GM23338 (cell line): ENCODE measurements at regions not wholly inside any gene's neighbourhood (a gene's known extent, or its start where the extent isn't known, plus 50 kb on each side); places are given as distances from the start of the nearest gene placed in this dataset.

Experiments used
- ATAC-seq: fragments of 200-7000 bp; cut with Tn5 transposase; 3 replicates; pipeline ENCODE4 v1.9.1; 2020
- DNase-seq: peaks from one replicate; pipeline ENCODE4 v3.0.0-alpha.2; 2015; ENCODE audit warnings: low spot score
- H2AFZ ChIP-seq: fragments of 200-600 bp; sonication (generic); 2 replicates; pipeline ENCODE4 v1.8.0; 2016; ENCODE audit warnings: antibody characterized with exemption, mild to moderate bottlenecking, moderate library complexity
- H3F3A ChIP-seq: fragments of 200-600 bp; sonication (generic); replicated peaks from 2 replicates; pipeline ENCODE4 v1.8.0; 2017; ENCODE audit warnings: antibody characterized with exemption, mixed run types, low read depth
- H3K27ac ChIP-seq: fragments of 200-600 bp; sonication (generic); 2 replicates; pipeline ENCODE4 v1.6.1; 2016; ENCODE audit warnings: low read depth
- H3K27me3 ChIP-seq: fragments of 200-600 bp; sonication (generic); 2 replicates; pipeline ENCODE4 v1.8.0; 2016; ENCODE audit warnings: mild to moderate bottlenecking, mixed run types, moderate library complexity; ENCODE audit not compliant: insufficient read depth
- H3K36me3 ChIP-seq: fragments of 200-600 bp; sonication (generic); 2 replicates; pipeline ENCODE4 v1.8.0; 2016; ENCODE audit warnings: mild to moderate bottlenecking; ENCODE audit not compliant: insufficient read depth
- H3K4me1 ChIP-seq: fragments of 200-600 bp; sonication (generic); 2 replicates; pipeline ENCODE4 v1.8.0; 2016; ENCODE audit warnings: mild to moderate bottlenecking, moderate library complexity; ENCODE audit not compliant: insufficient read depth
- H3K4me2 ChIP-seq: fragments of 200-600 bp; sonication (generic); 2 replicates; pipeline ENCODE4 v1.7.1; 2017; ENCODE audit warnings: mixed run types
- H3K4me3 ChIP-seq: fragments of 200-600 bp; sonication (generic); 2 replicates; pipeline ENCODE4 v1.6.1; 2016; ENCODE audit warnings: mixed run types
- H3K79me2 ChIP-seq: fragments of 200-600 bp; sonication (generic); replicated peaks from 2 replicates; pipeline ENCODE4 v1.8.0; 2017; ENCODE audit warnings: mild to moderate bottlenecking; ENCODE audit not compliant: insufficient read depth
- H3K9me2 ChIP-seq: fragments of 200-600 bp; sonication (generic); 2 replicates; pipeline ENCODE4 v1.8.0; 2017; ENCODE audit not compliant: insufficient read depth
- H4K20me1 ChIP-seq: fragments of 200-600 bp; sonication (generic); replicated peaks from 2 replicates; pipeline ENCODE4 v1.8.0; 2017; ENCODE audit warnings: mild to moderate bottlenecking; ENCODE audit not compliant: insufficient read depth
- H3K27ac Mint-ChIP-seq: 2 replicates; pipeline ENCODE4 v1.8.0; 2020; ENCODE audit warnings: inconsistent platforms, mild to moderate bottlenecking, moderate library complexity, mixed read lengths
- H3K27me3 Mint-ChIP-seq: 3 replicates; pipeline ENCODE4 v1.8.0; 2022; ENCODE audit warnings: low read depth, mild to moderate bottlenecking, moderate library complexity, mixed read lengths, inconsistent platforms; ENCODE audit not compliant: insufficient read depth, poor library complexity
- H3K36me3 Mint-ChIP-seq: 3 replicates; pipeline ENCODE4 v1.8.0; 2021; ENCODE audit warnings: low read depth, mild to moderate bottlenecking, inconsistent platforms, moderate library complexity, mixed read lengths
- H3K4me1 Mint-ChIP-seq: 3 replicates; pipeline ENCODE4 v1.8.0; 2020; ENCODE audit warnings: mild to moderate bottlenecking, inconsistent platforms, mixed read lengths
- H3K4me3 Mint-ChIP-seq: 3 replicates; pipeline ENCODE4 v1.8.0; 2021; ENCODE audit warnings: moderate library complexity, mild to moderate bottlenecking, inconsistent platforms, mixed read lengths
- H3K9me3 Mint-ChIP-seq: 3 replicates; pipeline ENCODE4 v1.8.0; 2020; ENCODE audit warnings: moderate library complexity, mild to moderate bottlenecking, inconsistent platforms, mixed read lengths
- CREB1 ChIP-seq: fragments of 250-450 bp; sonication (Bioruptor Pico); IDR thresholded peaks from 2 replicates; pipeline ENCODE4 v1.5.0; 2020; ENCODE audit warnings: low read depth, mild to moderate bottlenecking, moderate library complexity
- EZH2phosphoT487 ChIP-seq: fragments of 200-600 bp; sonication (generic); IDR thresholded peaks from one replicate; pipeline ENCODE4 v1.8.1; 2018; ENCODE audit warnings: antibody characterized with exemption; ENCODE audit not compliant: unreplicated experiment
- JUNB ChIP-seq: IDR thresholded peaks from one replicate; pipeline ENCODE4 v1.6.1; 2016; ENCODE audit warnings: antibody characterized with exemption; ENCODE audit not compliant: unreplicated experiment
- STAT1 ChIP-seq: IDR thresholded peaks from one replicate; pipeline ENCODE4 v1.6.1; 2016; ENCODE audit warnings: antibody characterized with exemption; ENCODE audit not compliant: unreplicated experiment
- TF ChIP-seq, protein P1 (sequence below): IDR thresholded peaks from 2 replicates; pipeline ENCODE4 v1.6.1; 2016; ENCODE audit warnings: antibody characterized with exemption
- TF ChIP-seq, protein P2 (sequence below): fragments of 250-450 bp; sonication (Bioruptor Pico); IDR thresholded peaks from 2 replicates; pipeline ENCODE4 v1.5.0; 2020; ENCODE audit warnings: mild to moderate bottlenecking, moderate library complexity
- TF ChIP-seq, protein P3 (sequence below), 2 experiments: fragments of 200-600 bp in 1 of 2; sonication (generic) in 1 of 2; conservative IDR thresholded peaks; 2 replicates each; pipeline versions ENCODE4 v1.5.1 to v1.6.1; 2016 to 2017; ENCODE audit warnings: antibody characterized with exemption in 2 of 2, low read depth in 2 of 2, mild to moderate bottlenecking in 2 of 2, moderate library complexity in 1 of 2
- TF ChIP-seq, protein P4 (sequence below): IDR thresholded peaks from one replicate; pipeline ENCODE4 v1.6.1; 2018; ENCODE audit warnings: antibody characterized with exemption; ENCODE audit not compliant: unreplicated experiment

DNA sequence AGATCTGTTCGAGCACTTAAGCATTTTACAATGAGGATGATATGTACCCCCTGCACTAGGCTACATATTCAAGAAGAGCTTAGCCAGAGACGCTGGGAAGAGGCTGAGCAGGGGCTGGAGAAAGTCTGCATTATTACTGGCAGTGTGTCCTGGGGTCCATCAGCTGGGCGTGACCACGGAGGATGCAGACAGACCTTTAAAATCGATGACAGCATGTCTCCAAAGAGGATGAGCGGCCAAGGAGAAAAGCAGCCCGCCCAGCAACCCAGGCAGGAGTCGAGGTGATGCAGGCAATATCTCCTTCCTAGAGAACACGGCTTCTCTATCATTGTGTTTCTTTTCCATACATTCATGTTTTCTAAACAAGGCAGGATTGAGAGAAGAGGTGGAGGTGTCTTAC, 300.7 kb downstream of the USP46 start (continued):
- TF ChIP-seq, protein P1, sequence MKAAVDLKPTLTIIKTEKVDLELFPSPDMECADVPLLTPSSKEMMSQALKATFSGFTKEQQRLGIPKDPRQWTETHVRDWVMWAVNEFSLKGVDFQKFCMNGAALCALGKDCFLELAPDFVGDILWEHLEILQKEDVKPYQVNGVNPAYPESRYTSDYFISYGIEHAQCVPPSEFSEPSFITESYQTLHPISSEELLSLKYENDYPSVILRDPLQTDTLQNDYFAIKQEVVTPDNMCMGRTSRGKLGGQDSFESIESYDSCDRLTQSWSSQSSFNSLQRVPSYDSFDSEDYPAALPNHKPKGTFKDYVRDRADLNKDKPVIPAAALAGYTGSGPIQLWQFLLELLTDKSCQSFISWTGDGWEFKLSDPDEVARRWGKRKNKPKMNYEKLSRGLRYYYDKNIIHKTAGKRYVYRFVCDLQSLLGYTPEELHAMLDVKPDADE: no peak
- no peak for TF ChIP-seq STAT1

DNA sequence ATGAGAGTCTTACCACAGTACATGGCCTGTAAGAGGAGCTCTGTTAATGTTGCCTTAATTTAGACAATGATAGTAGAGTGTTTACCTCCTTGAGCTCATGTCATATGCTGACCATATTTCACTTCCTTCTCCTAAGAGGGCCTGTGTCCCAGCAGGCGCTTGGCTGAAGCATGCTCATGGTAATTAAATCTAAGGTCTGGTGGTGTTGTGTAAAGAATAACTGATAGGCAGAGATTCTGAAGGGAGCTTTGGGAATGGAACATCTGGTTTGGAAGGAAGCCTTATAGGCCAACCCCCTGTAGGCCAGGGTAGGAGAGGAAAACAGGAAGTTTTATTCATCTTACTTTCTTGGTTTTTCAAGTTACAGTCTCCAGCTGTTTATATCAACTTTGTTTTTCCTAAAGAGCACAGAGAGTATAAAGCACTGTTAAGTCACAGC, 300.2 kb downstream of the USP46 start:
- TF ChIP-seq, protein P2, sequence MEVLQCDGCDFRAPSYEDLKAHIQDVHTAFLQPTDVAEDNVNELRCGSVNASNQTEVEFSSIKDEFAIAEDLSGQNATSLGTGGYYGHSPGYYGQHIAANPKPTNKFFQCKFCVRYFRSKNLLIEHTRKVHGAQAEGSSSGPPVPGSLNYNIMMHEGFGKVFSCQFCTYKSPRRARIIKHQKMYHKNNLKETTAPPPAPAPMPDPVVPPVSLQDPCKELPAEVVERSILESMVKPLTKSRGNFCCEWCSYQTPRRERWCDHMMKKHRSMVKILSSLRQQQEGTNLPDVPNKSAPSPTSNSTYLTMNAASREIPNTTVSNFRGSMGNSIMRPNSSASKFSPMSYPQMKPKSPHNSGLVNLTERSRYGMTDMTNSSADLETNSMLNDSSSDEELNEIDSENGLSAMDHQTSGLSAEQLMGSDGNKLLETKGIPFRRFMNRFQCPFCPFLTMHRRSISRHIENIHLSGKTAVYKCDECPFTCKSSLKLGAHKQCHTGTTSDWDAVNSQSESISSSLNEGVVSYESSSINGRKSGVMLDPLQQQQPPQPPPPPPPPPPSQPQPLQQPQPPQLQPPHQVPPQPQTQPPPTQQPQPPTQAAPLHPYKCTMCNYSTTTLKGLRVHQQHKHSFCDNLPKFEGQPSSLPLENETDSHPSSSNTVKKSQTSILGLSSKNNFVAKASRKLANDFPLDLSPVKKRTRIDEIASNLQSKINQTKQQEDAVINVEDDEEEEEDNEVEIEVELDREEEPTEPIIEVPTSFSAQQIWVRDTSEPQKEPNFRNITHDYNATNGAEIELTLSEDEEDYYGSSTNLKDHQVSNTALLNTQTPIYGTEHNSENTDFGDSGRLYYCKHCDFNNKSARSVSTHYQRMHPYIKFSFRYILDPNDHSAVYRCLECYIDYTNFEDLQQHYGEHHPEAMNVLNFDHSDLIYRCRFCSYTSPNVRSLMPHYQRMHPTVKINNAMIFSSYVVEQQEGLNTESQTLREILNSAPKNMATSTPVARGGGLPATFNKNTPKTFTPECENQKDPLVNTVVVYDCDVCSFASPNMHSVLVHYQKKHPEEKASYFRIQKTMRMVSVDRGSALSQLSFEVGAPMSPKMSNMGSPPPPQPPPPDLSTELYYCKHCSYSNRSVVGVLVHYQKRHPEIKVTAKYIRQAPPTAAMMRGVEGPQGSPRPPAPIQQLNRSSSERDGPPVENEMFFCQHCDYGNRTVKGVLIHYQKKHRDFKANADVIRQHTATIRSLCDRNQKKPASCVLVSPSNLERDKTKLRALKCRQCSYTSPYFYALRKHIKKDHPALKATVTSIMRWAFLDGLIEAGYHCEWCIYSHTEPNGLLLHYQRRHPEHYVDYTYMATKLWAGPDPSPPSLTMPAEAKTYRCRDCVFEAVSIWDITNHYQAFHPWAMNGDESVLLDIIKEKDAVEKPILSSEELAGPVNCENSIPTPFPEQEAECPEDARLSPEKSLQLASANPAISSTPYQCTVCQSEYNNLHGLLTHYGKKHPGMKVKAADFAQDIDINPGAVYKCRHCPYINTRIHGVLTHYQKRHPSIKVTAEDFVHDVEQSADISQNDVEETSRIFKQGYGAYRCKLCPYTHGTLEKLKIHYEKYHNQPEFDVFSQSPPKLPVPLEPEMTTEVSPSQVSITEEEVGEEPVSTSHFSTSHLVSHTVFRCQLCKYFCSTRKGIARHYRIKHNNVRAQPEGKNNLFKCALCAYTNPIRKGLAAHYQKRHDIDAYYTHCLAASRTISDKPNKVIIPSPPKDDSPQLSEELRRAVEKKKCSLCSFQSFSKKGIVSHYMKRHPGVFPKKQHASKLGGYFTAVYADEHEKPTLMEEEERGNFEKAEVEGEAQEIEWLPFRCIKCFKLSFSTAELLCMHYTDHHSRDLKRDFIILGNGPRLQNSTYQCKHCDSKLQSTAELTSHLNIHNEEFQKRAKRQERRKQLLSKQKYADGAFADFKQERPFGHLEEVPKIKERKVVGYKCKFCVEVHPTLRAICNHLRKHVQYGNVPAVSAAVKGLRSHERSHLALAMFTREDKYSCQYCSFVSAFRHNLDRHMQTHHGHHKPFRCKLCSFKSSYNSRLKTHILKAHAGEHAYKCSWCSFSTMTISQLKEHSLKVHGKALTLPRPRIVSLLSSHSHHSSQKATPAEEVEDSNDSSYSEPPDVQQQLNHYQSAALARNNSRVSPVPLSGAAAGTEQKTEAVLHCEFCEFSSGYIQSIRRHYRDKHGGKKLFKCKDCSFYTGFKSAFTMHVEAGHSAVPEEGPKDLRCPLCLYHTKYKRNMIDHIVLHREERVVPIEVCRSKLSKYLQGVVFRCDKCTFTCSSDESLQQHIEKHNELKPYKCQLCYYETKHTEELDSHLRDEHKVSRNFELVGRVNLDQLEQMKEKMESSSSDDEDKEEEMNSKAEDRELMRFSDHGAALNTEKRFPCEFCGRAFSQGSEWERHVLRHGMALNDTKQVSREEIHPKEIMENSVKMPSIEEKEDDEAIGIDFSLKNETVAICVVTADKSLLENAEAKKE (CRISPR knock-in tag): no peak
- no peak for TF ChIP-seq STAT1
- TF ChIP-seq, protein P1: no peak
- TF ChIP-seq, protein P3, sequence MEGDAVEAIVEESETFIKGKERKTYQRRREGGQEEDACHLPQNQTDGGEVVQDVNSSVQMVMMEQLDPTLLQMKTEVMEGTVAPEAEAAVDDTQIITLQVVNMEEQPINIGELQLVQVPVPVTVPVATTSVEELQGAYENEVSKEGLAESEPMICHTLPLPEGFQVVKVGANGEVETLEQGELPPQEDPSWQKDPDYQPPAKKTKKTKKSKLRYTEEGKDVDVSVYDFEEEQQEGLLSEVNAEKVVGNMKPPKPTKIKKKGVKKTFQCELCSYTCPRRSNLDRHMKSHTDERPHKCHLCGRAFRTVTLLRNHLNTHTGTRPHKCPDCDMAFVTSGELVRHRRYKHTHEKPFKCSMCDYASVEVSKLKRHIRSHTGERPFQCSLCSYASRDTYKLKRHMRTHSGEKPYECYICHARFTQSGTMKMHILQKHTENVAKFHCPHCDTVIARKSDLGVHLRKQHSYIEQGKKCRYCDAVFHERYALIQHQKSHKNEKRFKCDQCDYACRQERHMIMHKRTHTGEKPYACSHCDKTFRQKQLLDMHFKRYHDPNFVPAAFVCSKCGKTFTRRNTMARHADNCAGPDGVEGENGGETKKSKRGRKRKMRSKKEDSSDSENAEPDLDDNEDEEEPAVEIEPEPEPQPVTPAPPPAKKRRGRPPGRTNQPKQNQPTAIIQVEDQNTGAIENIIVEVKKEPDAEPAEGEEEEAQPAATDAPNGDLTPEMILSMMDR (conservative IDR thresholded peaks at IDR 0.05; ENCODE audit: low read depth in 2 of 2): no peak
- TF ChIP-seq, protein P4, sequence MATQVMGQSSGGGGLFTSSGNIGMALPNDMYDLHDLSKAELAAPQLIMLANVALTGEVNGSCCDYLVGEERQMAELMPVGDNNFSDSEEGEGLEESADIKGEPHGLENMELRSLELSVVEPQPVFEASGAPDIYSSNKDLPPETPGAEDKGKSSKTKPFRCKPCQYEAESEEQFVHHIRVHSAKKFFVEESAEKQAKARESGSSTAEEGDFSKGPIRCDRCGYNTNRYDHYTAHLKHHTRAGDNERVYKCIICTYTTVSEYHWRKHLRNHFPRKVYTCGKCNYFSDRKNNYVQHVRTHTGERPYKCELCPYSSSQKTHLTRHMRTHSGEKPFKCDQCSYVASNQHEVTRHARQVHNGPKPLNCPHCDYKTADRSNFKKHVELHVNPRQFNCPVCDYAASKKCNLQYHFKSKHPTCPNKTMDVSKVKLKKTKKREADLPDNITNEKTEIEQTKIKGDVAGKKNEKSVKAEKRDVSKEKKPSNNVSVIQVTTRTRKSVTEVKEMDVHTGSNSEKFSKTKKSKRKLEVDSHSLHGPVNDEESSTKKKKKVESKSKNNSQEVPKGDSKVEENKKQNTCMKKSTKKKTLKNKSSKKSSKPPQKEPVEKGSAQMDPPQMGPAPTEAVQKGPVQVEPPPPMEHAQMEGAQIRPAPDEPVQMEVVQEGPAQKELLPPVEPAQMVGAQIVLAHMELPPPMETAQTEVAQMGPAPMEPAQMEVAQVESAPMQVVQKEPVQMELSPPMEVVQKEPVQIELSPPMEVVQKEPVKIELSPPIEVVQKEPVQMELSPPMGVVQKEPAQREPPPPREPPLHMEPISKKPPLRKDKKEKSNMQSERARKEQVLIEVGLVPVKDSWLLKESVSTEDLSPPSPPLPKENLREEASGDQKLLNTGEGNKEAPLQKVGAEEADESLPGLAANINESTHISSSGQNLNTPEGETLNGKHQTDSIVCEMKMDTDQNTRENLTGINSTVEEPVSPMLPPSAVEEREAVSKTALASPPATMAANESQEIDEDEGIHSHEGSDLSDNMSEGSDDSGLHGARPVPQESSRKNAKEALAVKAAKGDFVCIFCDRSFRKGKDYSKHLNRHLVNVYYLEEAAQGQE: no peak
- TF ChIP-seq EZH2phosphoT487: no peak
- no peak for TF ChIP-seq CREB1 (CRISPR knock-in tag)
- TF ChIP-seq JUNB: no peak
- peaks cover 8% of the 10 kb centered on the region for H3K9me2 ChIP-seq
- H3K9me3 Mint-ChIP-seq: no peaks in the 10 kb centered on the region
- peak overlapping the region; percentile 88 for H2AFZ ChIP-seq
- DNase-seq: no peak
- H3K4me1 ChIP-seq: peaks cover 8% of the 10 kb centered on the region; the same call in 1 of the 2 replicates
- H3K27ac Mint-ChIP-seq: no peak overlapping the region; the same call in 1 of the 2 replicates
- no peak for ATAC-seq
- no peak overlapping the region for H3K4me2 ChIP-seq
- no peaks in the 10 kb centered on the region for H4K20me1 ChIP-seq
- H3K4me3 ChIP-seq: no peak overlapping the region
- no peaks in the 10 kb centered on the region for H3F3A ChIP-seq
- no peaks in the 10 kb centered on the region for H3K36me3 ChIP-seq
- H3K27me3 ChIP-seq: no peaks in the 10 kb centered on the region
- H3K36me3 Mint-ChIP-seq: no peaks in the 10 kb centered on the region
- no peaks in the 10 kb centered on the region for H3K27me3 Mint-ChIP-seq
- H3K4me1 Mint-ChIP-seq: peaks cover 12% of the 10 kb centered on the region
- H3K27ac ChIP-seq: no peak overlapping the region
- H3K79me2 ChIP-seq: no peaks in the 10 kb centered on the region
- H3K4me3 Mint-ChIP-seq: no peak overlapping the region
